Activated CD4-positive, alpha-beta memory T cell treated with anti-CD3 and anti-CD28 coated beads, Interleukin-2, amount 10 ng/mL, durations not matched to agents 7 days and 5 days (primary cell): ENCODE measurements at regions not wholly inside any gene's neighbourhood (a gene's known extent, or its start where the extent isn't known, plus 50 kb on each side); places are given as distances from the start of the nearest gene placed in this dataset.

Experiments used
- CTCF ChIA-PET: fragments of 350-600 bp; sonication (Branson Sonifier 250); formaldehyde crosslinking; loops from one replicate; lab custom pipeline; 2021; ENCODE audit warnings: antibody characterized with exemption, inconsistent platforms; lab: Charles Lee
- POLR2A ChIA-PET: fragments of 350-600 bp; sonication (Branson Sonifier 250); formaldehyde crosslinking; loops from one replicate; lab custom pipeline; 2021; ENCODE audit warnings: antibody characterized with exemption; lab: Charles Lee
- DNase-seq: peaks from one replicate; pipeline ENCODE4 v3.0.0-alpha.2; 2020
- H3K27ac Mint-ChIP-seq: one replicate; pipeline ENCODE4 v1.8.0; 2021; ENCODE audit warnings: mild to moderate bottlenecking, mixed read lengths
- H3K27me3 Mint-ChIP-seq: one replicate; pipeline ENCODE4 v1.8.0; 2021; ENCODE audit warnings: mixed read lengths
- H3K36me3 Mint-ChIP-seq: one replicate; pipeline ENCODE4 v1.8.0; 2021; ENCODE audit warnings: low read depth, mixed read lengths
- H3K4me1 Mint-ChIP-seq: one replicate; pipeline ENCODE4 v1.8.0; 2021; ENCODE audit warnings: mixed read lengths
- H3K4me3 Mint-ChIP-seq: one replicate; pipeline ENCODE4 v1.8.0; 2021; ENCODE audit warnings: mild to moderate bottlenecking, mixed read lengths
- H3K9me3 Mint-ChIP-seq: one replicate; pipeline ENCODE4 v1.8.0; 2021; ENCODE audit warnings: mixed read lengths

DNA sequence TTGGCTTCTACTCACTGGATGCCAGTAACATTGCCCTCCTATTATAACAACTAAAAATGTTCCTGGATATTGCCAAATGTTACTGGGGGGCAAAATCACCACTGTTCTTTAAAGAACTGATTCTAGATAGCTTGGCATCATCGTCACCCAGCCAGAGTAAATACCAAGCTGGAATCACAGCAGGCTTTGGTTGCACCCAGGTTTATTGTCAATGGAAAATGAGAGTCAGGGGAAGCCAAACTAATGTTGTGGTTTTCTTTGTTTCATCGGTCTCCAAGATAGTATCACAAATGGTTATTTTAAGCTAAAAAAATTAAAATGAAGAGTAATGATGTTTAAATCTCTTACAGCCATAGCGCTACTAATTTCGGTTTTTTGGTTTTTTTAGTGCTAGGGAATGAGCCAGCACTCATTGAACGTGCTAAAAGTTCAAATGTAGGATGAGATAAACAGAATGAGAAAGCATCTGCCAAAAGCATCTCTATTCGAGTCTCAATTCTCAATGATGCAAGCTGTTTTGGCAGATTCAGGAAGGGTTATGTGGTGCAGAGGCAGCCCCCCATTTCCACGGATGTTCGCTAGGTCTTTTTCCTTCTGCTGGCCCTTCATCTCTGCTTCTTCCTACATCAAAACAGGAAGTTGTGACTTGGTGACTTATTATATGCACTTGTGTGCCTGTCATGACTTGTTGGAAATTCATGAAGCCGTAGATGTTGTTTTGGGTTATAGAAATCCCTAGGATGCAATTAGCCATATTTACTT lies 558.0 kb downstream of the EBF1 start:
- peaks cover under 1% of the 10 kb centered on the region for H3K27me3 Mint-ChIP-seq
- no peaks in the 10 kb centered on the region for H3K9me3 Mint-ChIP-seq
- no peak overlapping the region for H3K4me3 Mint-ChIP-seq
- H3K4me1 Mint-ChIP-seq: no peaks in the 10 kb centered on the region
- CTCF ChIA-PET: no interaction called here
- POLR2A ChIA-PET: no interaction called here
- DNase-seq: no peak
- no peak overlapping the region for H3K27ac Mint-ChIP-seq
- H3K36me3 Mint-ChIP-seq: no peaks in the 10 kb centered on the region

DNA sequence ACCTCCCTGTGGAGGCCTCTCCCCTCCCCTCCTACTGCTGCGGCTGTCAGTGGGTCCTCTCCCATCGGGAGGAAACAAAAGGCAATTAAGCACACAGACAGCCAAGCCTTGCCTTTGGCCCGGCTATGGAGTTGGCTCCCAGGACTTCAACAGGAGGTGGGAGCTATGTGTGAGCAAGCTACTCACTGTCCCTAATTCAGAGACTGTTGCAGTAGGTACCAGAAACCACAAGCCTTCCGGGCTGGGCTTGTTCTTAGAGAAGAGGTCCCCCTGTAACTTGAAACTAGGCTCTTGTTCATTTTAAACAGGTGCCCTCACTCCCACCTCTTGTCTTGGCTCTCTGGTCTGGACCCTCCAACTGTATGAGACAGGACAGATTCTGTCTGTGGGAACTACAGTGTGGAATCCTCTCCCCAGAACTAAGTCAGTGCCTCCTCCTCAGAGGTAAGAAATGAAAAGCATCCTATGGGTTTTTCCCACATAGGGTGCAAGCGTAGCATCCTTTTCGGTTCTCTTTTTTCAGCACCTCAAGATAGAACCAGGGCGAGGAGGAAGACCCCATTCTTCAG lies 561.1 kb downstream of the EBF1 start:
- ChIA-PET POLR2A (no interaction called here), CTCF (no interaction called here)
- H3K27ac Mint-ChIP-seq: no peak overlapping the region
- no peak for DNase-seq
- no peaks in the 10 kb centered on the region for H3K9me3 Mint-ChIP-seq
- H3K27me3 Mint-ChIP-seq: peaks cover 2% of the 10 kb centered on the region
- no peak overlapping the region for H3K4me3 Mint-ChIP-seq
- no peaks in the 10 kb centered on the region for H3K4me1 Mint-ChIP-seq
- no peaks in the 10 kb centered on the region for H3K36me3 Mint-ChIP-seq

GRCh38 chr5:158537366-158537765 lies 562.4 kb downstream of the EBF1 start:
- DNase-seq: no peak
- H3K36me3 Mint-ChIP-seq: no peaks in the 10 kb centered on the region
- H3K27me3 Mint-ChIP-seq: peaks cover 3% of the 10 kb centered on the region
- CTCF ChIA-PET: no interaction called here
- POLR2A ChIA-PET: no interaction called here
- H3K4me3 Mint-ChIP-seq: no peak overlapping the region
- no peak overlapping the region for H3K27ac Mint-ChIP-seq
- no peaks in the 10 kb centered on the region for H3K4me1 Mint-ChIP-seq
- H3K9me3 Mint-ChIP-seq: no peaks in the 10 kb centered on the region

DNA sequence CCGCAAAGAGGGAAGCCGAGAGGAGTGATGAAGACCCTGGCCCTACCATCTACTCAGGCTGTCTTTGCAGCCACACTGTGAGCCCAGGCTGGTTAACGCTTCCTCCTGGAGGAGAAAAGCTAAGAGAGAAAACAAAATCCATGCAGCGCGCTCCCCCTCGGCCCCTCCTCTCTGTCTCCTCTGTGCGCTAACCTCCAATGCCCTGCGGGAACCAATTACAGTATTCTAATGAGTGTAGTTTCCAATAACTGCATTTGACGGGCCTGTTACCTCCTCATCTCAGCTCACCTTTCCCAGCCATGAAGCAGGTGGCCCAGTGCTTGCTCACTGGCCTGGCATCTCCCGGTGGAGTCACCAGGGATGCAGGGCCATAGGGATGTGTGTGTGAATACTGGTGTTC lies 565.5 kb downstream of the EBF1 start:
- Mint-ChIP-seq H3K27me3 (peaks cover 4% of the 10 kb centered on the region), H3K9me3 (no peaks in the 10 kb centered on the region), H3K4me3 (no peak overlapping the region), H3K27ac (no peak overlapping the region), H3K4me1 (no peaks in the 10 kb centered on the region), H3K36me3 (no peaks in the 10 kb centered on the region)
- DNase-seq: no peak
- POLR2A ChIA-PET: no interaction called here
- CTCF ChIA-PET: no interaction called here

DNA sequence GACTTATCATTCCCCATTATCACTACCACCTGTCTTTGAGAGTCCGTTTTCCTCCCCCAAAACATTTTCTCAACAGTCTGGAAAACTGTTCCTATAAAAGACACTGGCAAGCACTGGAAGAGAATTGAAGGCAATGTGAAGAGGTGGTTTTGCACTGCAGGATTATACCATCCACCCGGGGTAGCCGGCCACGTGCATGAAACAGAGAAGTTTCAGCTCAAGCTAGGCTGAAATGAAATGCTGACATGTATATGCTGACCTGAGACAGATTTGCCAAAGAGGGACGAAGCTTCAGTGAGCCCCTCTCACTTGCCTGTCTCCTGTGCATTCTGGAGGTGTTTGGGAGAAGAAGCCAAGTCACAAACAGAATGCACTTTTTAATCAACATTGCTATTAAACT lies 567.0 kb downstream of the EBF1 start:
- no peak for DNase-seq
- Mint-ChIP-seq H3K27ac (no peak overlapping the region), H3K4me3 (no peak overlapping the region), H3K9me3 (no peaks in the 10 kb centered on the region), H3K36me3 (no peaks in the 10 kb centered on the region), H3K27me3 (peaks cover 4% of the 10 kb centered on the region), H3K4me1 (no peaks in the 10 kb centered on the region)
- POLR2A ChIA-PET: no interaction called here
- CTCF ChIA-PET: no interaction called here

- no peak for DNase-seq
- Mint-ChIP-seq H3K36me3 (no peaks in the 10 kb centered on the region), H3K27me3 (peaks cover 4% of the 10 kb centered on the region), H3K4me1 (no peaks in the 10 kb centered on the region), H3K9me3 (no peaks in the 10 kb centered on the region), H3K27ac (no peak overlapping the region), H3K4me3 (no peak overlapping the region)
- ChIA-PET POLR2A (no interaction called here), CTCF (no interaction called here)
Measured at GRCh38 chr5:158531860-158532259, 567.9 kb downstream of the EBF1 start.

DNA sequence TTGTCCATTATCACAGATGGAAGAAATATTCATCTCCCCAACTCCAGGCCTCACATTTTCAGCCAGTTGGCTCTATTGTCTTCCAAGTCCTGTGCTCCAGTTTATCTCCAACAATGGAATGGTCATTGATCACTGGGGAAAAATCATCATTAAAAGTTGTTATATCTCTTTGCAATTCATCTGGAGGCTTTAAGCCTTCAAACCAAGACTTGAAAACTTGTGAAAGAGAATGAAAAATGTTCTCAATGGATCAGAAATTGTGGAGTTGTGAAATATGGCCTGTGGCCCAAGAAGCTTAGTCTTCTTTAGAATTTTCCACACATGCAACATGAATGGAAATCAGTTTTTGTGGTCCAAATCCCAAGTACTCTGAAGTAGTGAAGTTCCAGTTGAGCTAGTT lies 569.6 kb downstream of the EBF1 start:
- ChIA-PET POLR2A (no interaction called here), CTCF (no interaction called here)
- no peaks in the 10 kb centered on the region for H3K36me3 Mint-ChIP-seq
- H3K27ac Mint-ChIP-seq: no peak overlapping the region
- DNase-seq: no peak
- H3K4me1 Mint-ChIP-seq: no peaks in the 10 kb centered on the region
- peaks cover 2% of the 10 kb centered on the region for H3K27me3 Mint-ChIP-seq
- H3K4me3 Mint-ChIP-seq: no peak overlapping the region
- H3K9me3 Mint-ChIP-seq: no peaks in the 10 kb centered on the region

GRCh38 chr5:158529454-158529853 lies 570.3 kb downstream of the EBF1 start:
- Mint-ChIP-seq H3K9me3 (no peaks in the 10 kb centered on the region), H3K27ac (no peak overlapping the region), H3K4me3 (no peak overlapping the region), H3K27me3 (peaks cover 2% of the 10 kb centered on the region), H3K36me3 (no peaks in the 10 kb centered on the region), H3K4me1 (no peaks in the 10 kb centered on the region)
- ChIA-PET CTCF (no interaction called here), POLR2A (no interaction called here)
- DNase-seq: no peak

DNA sequence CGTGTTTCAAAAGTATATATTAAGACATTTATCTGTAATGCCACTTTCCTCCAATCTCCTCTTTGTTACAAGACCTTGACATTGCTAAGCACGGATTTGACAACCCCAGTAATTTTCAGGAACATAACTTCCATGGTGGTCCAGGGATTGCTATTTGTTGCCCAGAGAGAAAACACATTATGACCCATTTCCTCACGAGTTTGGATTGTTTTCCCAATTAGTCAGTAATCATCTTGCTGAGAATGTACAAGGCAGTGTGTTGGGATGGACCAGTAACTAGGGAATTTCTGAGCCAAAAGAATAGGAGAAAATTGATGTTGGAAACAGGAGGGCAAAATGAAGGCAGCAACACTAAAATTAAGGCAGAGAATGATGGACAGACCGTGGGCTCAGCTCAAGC lies 574.1 kb downstream of the EBF1 start:
- no peaks in the 10 kb centered on the region for H3K27me3 Mint-ChIP-seq
- ChIA-PET CTCF (no interaction called here), POLR2A (no interaction called here)
- H3K36me3 Mint-ChIP-seq: no peaks in the 10 kb centered on the region
- no peak overlapping the region for H3K27ac Mint-ChIP-seq
- H3K4me3 Mint-ChIP-seq: no peak overlapping the region
- no peaks in the 10 kb centered on the region for H3K4me1 Mint-ChIP-seq
- no peaks in the 10 kb centered on the region for H3K9me3 Mint-ChIP-seq
- DNase-seq: no peak

DNA sequence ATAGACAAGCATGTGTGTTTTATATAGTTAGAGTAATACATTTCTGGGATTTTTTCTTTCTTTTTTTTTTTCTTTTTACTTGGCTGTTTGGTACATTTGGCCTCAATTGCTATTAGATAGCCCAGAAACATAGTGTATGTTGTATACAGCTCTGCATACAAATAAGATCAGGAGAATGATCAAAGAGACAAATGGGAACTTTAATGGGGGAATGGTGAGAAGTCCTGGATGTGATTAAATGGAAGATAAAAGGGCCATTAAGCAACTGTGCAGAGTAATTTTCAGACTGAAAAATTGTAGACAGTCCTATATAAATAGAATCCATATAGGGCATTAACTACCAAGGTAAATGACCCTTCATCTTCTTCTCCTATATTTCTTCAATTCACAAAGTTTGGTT lies 575.6 kb downstream of the EBF1 start:
- Mint-ChIP-seq H3K27ac (no peak overlapping the region), H3K9me3 (no peaks in the 10 kb centered on the region), H3K27me3 (no peaks in the 10 kb centered on the region), H3K4me1 (no peaks in the 10 kb centered on the region), H3K36me3 (no peaks in the 10 kb centered on the region), H3K4me3 (no peak overlapping the region)
- DNase-seq: no peak
- CTCF ChIA-PET: no interaction called here
- POLR2A ChIA-PET: no interaction called here

DNA sequence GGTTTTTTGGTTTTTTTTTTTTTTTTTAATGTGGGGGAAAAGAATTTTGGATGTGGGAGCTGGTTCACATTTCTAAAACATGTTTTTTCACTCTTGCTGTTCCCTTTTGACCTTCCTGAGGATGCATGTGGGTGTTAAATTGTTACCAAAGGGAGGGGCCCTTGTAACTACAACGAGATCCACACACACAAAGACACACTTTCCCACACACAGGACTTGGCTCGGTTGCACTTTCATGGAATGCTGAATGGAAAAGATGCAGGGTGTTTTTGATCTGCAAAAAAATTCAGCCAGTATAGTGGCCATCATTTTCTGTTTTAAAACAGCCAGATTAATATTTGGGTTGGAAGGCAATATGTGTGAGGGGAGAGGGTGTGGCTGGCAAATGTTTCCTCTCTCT lies 576.9 kb downstream of the EBF1 start:
- Mint-ChIP-seq H3K9me3 (no peaks in the 10 kb centered on the region), H3K4me1 (no peaks in the 10 kb centered on the region), H3K27ac (no peak overlapping the region), H3K36me3 (no peaks in the 10 kb centered on the region), H3K4me3 (no peak overlapping the region), H3K27me3 (no peaks in the 10 kb centered on the region)
- no peak for DNase-seq
- ChIA-PET CTCF (no interaction called here), POLR2A (no interaction called here)

DNA sequence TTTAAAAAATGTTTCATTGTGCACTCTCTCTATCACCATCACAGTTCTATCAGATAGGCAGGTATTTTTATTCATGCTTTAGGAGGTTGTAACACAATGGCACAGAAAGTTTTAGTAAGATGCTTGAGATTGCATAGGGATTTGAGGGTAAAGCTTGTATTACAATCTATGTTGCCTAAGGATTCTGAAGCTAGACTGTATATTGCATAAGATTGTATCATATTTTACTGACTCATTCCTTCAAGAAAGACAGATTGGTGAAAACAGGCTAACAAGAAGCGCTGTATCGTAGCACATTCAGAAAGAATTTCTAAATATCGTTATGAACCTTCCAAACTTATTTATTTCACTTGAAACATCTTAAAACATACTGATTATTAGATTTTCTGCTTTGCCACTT lies 577.7 kb downstream of the EBF1 start:
- POLR2A ChIA-PET: no interaction called here
- CTCF ChIA-PET: no interaction called here
- H3K4me1 Mint-ChIP-seq: no peaks in the 10 kb centered on the region
- no peaks in the 10 kb centered on the region for H3K36me3 Mint-ChIP-seq
- no peaks in the 10 kb centered on the region for H3K9me3 Mint-ChIP-seq
- no peak overlapping the region for H3K4me3 Mint-ChIP-seq
- no peak for DNase-seq
- H3K27ac Mint-ChIP-seq: no peak overlapping the region
- H3K27me3 Mint-ChIP-seq: no peaks in the 10 kb centered on the region

GRCh38 chr5:158519433-158520021 lies 580.2 kb downstream of the EBF1 start:
- Mint-ChIP-seq H3K27me3 (no peaks in the 10 kb centered on the region), H3K9me3 (no peaks in the 10 kb centered on the region), H3K27ac (no peak overlapping the region), H3K4me1 (no peaks in the 10 kb centered on the region), H3K4me3 (no peak overlapping the region), H3K36me3 (no peaks in the 10 kb centered on the region)
- ChIA-PET POLR2A (no interaction called here), CTCF (no interaction called here)
- DNase-seq: no peak

GRCh38 chr5:158516521-158516920 lies 583.2 kb downstream of the EBF1 start:
- no peaks in the 10 kb centered on the region for H3K36me3 Mint-ChIP-seq
- H3K27me3 Mint-ChIP-seq: no peaks in the 10 kb centered on the region
- H3K4me1 Mint-ChIP-seq: peaks cover 11% of the 10 kb centered on the region
- H3K4me3 Mint-ChIP-seq: no peak overlapping the region
- no peak overlapping the region for H3K27ac Mint-ChIP-seq
- no peaks in the 10 kb centered on the region for H3K9me3 Mint-ChIP-seq
- DNase-seq: no peak
- ChIA-PET CTCF (no interaction called here), POLR2A (no interaction called here)
